ENCODE measurements at regions not wholly inside any gene's neighbourhood (a gene's known extent, or its start where the extent isn't known, plus 50 kb on each side); places are given as distances from the start of the nearest gene placed in this dataset.
"Not testable (repeated sequence)": the region's sequence is repeated elsewhere in the genome, so short reads cannot be mapped to it uniquely, and the experiment has no call there.

GRCh38 chr1:223020770-223021169 is 122.3 kb downstream of the TLR5 start:
- CTCF ChIA-PET: no interaction called here
- POLR2A ChIA-PET: no interaction called here
- no peak overlapping the region for H3K4me3 ChIP-seq (ENCODE audit: low read depth, low read length)
- H3K36me3 ChIP-seq (ENCODE audit: control insufficient read depth, insufficient read depth, low read length): no peaks in the 10 kb centered on the region
- no peak for DNase-seq (ENCODE audit: low read depth)
- no peak for TF ChIP-seq CTCF (IDR thresholded peaks at IDR 0.05; ENCODE audit: insufficient read depth, low read depth, low read length)
- no peaks in the 10 kb centered on the region; the same call in 1 of the 2 replicates for H3K27me3 ChIP-seq (ENCODE audit: control insufficient read depth, insufficient read depth, low read length)

DNA sequence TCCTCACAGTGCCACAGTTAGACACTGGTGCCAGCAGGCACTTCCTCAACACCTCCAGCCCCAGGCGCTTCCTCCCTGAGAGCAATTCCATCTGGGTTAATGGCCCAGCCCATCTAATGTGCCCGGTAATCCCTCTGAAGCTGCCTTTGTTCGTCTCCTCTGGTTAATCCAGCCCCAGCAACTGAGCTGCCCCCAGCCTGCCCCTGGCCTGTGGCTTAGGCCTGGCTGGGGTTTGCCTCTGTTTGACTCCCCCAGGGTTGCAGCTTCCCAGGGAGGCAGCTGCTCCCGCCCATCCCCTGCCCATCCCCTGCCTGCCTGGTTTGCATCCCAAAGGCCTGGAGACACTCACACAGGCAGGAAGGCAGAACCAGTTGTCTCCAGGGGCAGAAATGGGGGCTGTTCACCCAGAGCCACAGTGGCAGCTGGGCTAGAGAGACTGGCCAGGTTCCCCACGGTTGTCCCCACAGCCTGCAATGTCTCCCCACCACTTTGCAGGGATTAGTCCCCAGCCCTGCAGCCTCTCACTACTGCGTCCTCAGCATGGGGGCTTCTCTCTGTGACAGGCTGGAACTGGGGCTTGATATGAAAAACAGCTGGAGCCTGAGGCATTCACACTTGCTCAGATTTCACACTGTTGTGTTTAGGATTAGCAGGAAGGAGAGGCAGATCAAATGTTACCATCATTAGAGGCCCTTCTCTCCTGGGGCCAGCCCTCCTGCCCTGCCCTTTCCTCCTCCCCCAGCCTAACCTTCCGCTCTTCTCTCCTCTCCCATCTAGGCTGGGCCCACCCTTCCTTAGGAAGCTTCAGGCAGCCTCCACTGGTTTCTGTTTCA is 120.2 kb downstream of the TLR5 start:
- no peak for DNase-seq (ENCODE audit: low read depth)
- Histone ChIP-seq H3K4me3 (ENCODE audit: low read depth, low read length) (no peak overlapping the region), H3K27me3 (ENCODE audit: control insufficient read depth, insufficient read depth, low read length) (no peaks in the 10 kb centered on the region; the same call in 1 of the 2 replicates), H3K36me3 (ENCODE audit: control insufficient read depth, insufficient read depth, low read length) (no peaks in the 10 kb centered on the region)
- POLR2A ChIA-PET: no interaction called here
- CTCF ChIA-PET: no interaction called here
- TF ChIP-seq CTCF (IDR thresholded peaks at IDR 0.05; ENCODE audit: insufficient read depth, low read depth, low read length): no peak

GRCh38 chr1:223023863-223024262 is 119.2 kb downstream of the TLR5 start:
- ChIA-PET CTCF (no interaction called here), POLR2A (no interaction called here)
- H3K4me3 ChIP-seq (ENCODE audit: low read depth, low read length): no peak overlapping the region
- no peak for TF ChIP-seq CTCF (IDR thresholded peaks at IDR 0.05; ENCODE audit: insufficient read depth, low read depth, low read length)
- no peaks in the 10 kb centered on the region for H3K36me3 ChIP-seq (ENCODE audit: control insufficient read depth, insufficient read depth, low read length)
- DNase-seq (ENCODE audit: low read depth): no peak
- no peaks in the 10 kb centered on the region; the same call in 1 of the 2 replicates for H3K27me3 ChIP-seq (ENCODE audit: control insufficient read depth, insufficient read depth, low read length)

DNA sequence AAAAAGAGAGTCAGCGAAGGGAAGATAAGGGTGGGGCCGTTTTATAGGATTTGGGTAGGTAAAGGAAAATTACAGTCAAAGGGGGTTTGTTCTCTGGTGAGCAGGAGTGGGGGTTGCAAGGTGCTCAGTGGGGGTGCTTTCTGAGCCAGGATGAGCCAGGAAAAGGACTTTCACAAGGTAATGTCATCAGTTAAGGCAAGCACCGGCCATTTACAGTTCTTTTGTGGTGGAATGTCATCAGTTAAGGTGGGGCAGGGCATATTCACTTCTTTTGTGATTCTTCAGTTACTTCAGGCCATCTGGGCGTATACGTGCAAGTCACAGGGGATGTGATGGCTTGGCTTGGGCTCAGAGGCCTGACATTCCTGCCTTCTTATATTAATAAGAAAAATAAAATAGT is 118.6 kb downstream of the TLR5 start:
- POLR2A ChIA-PET; DNase-seq (ENCODE audit: low read depth); CTCF ChIA-PET: not testable (repeated sequence)

GRCh38 chr1:223025190-223025734 is 117.8 kb downstream of the TLR5 start:
- DNase-seq (ENCODE audit: low read depth); H3K36me3 ChIP-seq (ENCODE audit: control insufficient read depth, insufficient read depth, low read length); CTCF ChIA-PET; H3K4me3 ChIP-seq (ENCODE audit: low read depth, low read length); H3K27me3 ChIP-seq (ENCODE audit: control insufficient read depth, insufficient read depth, low read length); POLR2A ChIA-PET: not testable (repeated sequence)

More for the DNA sequence above, 118.6 kb downstream of the TLR5 start:
- not testable (repeated sequence) for H3K4me3 ChIP-seq (ENCODE audit: low read depth, low read length); H3K36me3 ChIP-seq (ENCODE audit: control insufficient read depth, insufficient read depth, low read length); H3K27me3 ChIP-seq (ENCODE audit: control insufficient read depth, insufficient read depth, low read length)

GRCh38 chr1:223026639-223027038 is 116.4 kb downstream of the TLR5 start:
- DNase-seq (ENCODE audit: low read depth); POLR2A ChIA-PET; H3K27me3 ChIP-seq (ENCODE audit: control insufficient read depth, insufficient read depth, low read length); H3K4me3 ChIP-seq (ENCODE audit: low read depth, low read length); CTCF ChIA-PET; H3K36me3 ChIP-seq (ENCODE audit: control insufficient read depth, insufficient read depth, low read length): not testable (repeated sequence)

Measured in BJ (cell line).